DMS53 treated with DMSO at 0.1 percent for 48 hours (cell line): ENCODE measurements at regions not wholly inside any gene's neighbourhood (a gene's known extent, or its start where the extent isn't known, plus 50 kb on each side); places are given as distances from the start of the nearest gene placed in this dataset.

Source experiments
- DNase-seq: peaks from one replicate; lab custom pipeline; 2025; ENCODE audit not compliant: unreplicated experiment; lab: John Stamatoyannopoulos, UW

GRCh38 chr5:165920655-165921054 is 2370.8 kb upstream of the WWC1 start:
- DNase-seq = no peak

- DNase-seq = no peak
These were observed 2362.5 kb upstream of the WWC1 start for GRCh38 chr5:165928971-165929370.

GRCh38 chr5:165940541-165940940 is 2350.9 kb upstream of the WWC1 start:
- no peak for DNase-seq

- DNase-seq = no peak
These were observed 2334.6 kb upstream of the WWC1 start for GRCh38 chr5:165956854-165957253.

GRCh38 chr5:165981671-165982070 is 2309.8 kb upstream of the WWC1 start:
- DNase-seq = no peak

- no peak for DNase-seq
These were observed 2295.1 kb upstream of the WWC1 start for GRCh38 chr5:165996201-165996875.

- no peak for DNase-seq
These were observed 2291.6 kb upstream of the WWC1 start for GRCh38 chr5:165999693-166000320.

- no peak for DNase-seq
These were observed 2287.4 kb upstream of the WWC1 start for GRCh38 chr5:166004006-166004405.

- DNase-seq = no peak
These were observed 2278.0 kb upstream of the WWC1 start for GRCh38 chr5:166013415-166013814.

- DNase-seq = no peak
These were observed 2277.2 kb upstream of the WWC1 start for GRCh38 chr5:166014256-166014655.

GRCh38 chr5:166018716-166019115 is 2272.7 kb upstream of the WWC1 start:
- no peak for DNase-seq

GRCh38 chr5:166022065-166022464 is 2269.4 kb upstream of the WWC1 start:
- DNase-seq = no peak

GRCh38 chr5:166024970-166025369 is 2266.5 kb upstream of the WWC1 start:
- no peak for DNase-seq

GRCh38 chr5:166027582-166027981 is 2263.9 kb upstream of the WWC1 start:
- no peak for DNase-seq

- DNase-seq = no peak
These were observed 2259.5 kb upstream of the WWC1 start for GRCh38 chr5:166031926-166032325.

- DNase-seq = no peak
These were observed 2258.8 kb upstream of the WWC1 start for GRCh38 chr5:166032601-166033000.

GRCh38 chr5:166045961-166046360 is 2245.5 kb upstream of the WWC1 start:
- DNase-seq = no peak

GRCh38 chr5:166046956-166047355 is 2244.5 kb upstream of the WWC1 start:
- DNase-seq = no peak

- DNase-seq = no peak
These were observed 2240.9 kb upstream of the WWC1 start for GRCh38 chr5:166050531-166050930.

- no peak for DNase-seq
These were observed 2232.8 kb upstream of the WWC1 start for GRCh38 chr5:166058660-166059059.

GRCh38 chr5:166062094-166062493 is 2229.4 kb upstream of the WWC1 start:
- DNase-seq = no peak

GRCh38 chr5:166062719-166063118 is 2228.7 kb upstream of the WWC1 start:
- no peak for DNase-seq

- no peak for DNase-seq
These were observed 2228.2 kb upstream of the WWC1 start for GRCh38 chr5:166063261-166063660.
